Kidney epithelial cell (primary cell): ENCODE measurements at regions not wholly inside any gene's neighbourhood (a gene's known extent, or its start where the extent isn't known, plus 50 kb on each side); places are given as distances from the start of the nearest gene placed in this dataset.

ENCODE experiments used
- DNase-seq: peaks from one replicate; pipeline ENCODE4 v3.0.0-alpha.2; 2010; ENCODE audit warnings: low read depth
- H3K27me3 ChIP-seq: 2 replicates; pipeline ENCODE4 v1.6.0; 2011; ENCODE audit warnings: low read length; ENCODE audit not compliant: control insufficient read depth, insufficient read depth
- H3K36me3 ChIP-seq: 2 replicates; pipeline ENCODE4 v1.5.1; 2011; ENCODE audit warnings: low read length; ENCODE audit not compliant: control insufficient read depth, insufficient read depth
- H3K4me3 ChIP-seq: 2 replicates; pipeline ENCODE4 v1.5.1; 2011; ENCODE audit warnings: low read depth, mild to moderate bottlenecking, control low read depth, low read length
- TF ChIP-seq, protein P1 (sequence below): IDR thresholded peaks from 2 replicates; pipeline ENCODE4 v1.5.1; 2011; ENCODE audit warnings: mild to moderate bottlenecking, moderate library complexity, low read length, control low read depth, inconsistent platforms; ENCODE audit not compliant: insufficient read depth, poor library complexity, severe bottlenecking

DNA sequence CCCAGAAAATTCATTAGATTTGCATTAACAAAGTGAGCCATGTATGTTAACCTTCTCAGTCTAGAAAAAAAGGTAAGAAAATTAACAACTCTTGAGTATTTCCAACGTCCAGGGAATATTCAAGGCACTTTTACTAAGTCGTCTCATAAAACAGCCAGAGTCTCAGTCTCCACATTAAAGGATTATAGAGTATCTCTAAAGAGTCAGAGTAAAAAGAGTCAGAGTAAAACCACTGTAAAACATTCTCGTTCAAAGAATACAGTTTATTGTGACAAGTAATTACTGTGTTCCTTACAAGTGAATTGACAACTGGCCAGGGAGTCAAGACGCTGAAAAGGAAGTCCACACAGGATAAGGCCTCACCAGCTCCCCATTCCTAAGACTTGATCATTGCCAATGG is 97.2 kb upstream of the ISL1 start:
- Histone ChIP-seq H3K36me3 (no peaks in the 10 kb centered on the region), H3K27me3 (no peaks in the 10 kb centered on the region), H3K4me3 (no peak overlapping the region)
- TF ChIP-seq, protein P1, sequence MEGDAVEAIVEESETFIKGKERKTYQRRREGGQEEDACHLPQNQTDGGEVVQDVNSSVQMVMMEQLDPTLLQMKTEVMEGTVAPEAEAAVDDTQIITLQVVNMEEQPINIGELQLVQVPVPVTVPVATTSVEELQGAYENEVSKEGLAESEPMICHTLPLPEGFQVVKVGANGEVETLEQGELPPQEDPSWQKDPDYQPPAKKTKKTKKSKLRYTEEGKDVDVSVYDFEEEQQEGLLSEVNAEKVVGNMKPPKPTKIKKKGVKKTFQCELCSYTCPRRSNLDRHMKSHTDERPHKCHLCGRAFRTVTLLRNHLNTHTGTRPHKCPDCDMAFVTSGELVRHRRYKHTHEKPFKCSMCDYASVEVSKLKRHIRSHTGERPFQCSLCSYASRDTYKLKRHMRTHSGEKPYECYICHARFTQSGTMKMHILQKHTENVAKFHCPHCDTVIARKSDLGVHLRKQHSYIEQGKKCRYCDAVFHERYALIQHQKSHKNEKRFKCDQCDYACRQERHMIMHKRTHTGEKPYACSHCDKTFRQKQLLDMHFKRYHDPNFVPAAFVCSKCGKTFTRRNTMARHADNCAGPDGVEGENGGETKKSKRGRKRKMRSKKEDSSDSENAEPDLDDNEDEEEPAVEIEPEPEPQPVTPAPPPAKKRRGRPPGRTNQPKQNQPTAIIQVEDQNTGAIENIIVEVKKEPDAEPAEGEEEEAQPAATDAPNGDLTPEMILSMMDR: no peak
- DNase-seq: no peak

DNA sequence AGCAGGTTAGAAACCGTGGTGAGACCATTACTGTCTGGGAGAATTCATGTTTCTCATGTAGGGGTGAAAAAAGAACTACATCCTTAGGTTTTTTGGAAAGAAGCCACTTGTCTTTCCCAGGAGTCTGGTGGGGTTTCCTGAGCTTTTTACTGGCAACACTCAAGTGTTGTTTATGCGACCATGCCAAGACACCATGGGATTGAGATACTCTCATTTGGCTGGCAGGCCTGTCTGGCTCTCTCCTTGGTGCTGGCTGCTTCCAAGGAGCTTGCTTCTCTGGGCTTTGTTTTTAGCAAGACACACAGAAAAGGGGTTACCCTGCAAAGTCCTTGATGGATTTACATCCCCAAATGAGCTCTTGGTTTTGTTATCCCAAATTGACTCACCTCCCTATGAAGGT is 80.9 kb upstream of the ISL1 start:
- TF ChIP-seq, protein P1: no peak
- no peaks in the 10 kb centered on the region for H3K36me3 ChIP-seq
- no peak for DNase-seq
- H3K4me3 ChIP-seq: no peak overlapping the region
- H3K27me3 ChIP-seq: no peaks in the 10 kb centered on the region

DNA sequence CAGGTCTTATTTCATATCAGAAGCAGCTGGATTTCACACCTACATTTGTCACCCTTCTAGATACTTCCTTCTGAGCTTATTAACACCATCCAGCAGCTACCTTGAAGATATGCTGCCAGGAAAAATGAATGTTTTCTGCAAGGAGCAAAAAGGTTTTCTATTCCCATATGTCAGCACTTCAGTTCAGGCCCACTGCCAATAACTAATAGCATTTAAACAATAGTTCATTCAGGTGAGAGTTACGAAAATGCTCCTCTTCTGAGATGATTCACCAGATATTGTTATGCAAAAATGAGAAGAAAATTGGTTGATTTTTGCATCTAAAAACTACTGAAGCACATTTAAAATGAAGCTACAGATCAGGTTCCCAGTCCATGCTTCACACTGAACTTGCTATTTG is 56.4 kb upstream of the ISL1 start:
- DNase-seq: no peak
- H3K27me3 ChIP-seq: no peaks in the 10 kb centered on the region
- H3K36me3 ChIP-seq: no peaks in the 10 kb centered on the region
- H3K4me3 ChIP-seq: no peak overlapping the region
- TF ChIP-seq, protein P1: no peak
